SK-N-SH treated with all-trans-retinoic acid at 6 μM for 48 hours (cell line): ENCODE measurements at regions not wholly inside any gene's neighbourhood (a gene's known extent, or its start where the extent isn't known, plus 50 kb on each side); places are given as distances from the start of the nearest gene placed in this dataset.

ENCODE experiments used
- ATAC-seq: fragments of 200-7000 bp; cut with Tn5 transposase; 3 replicates; pipeline ENCODE4 v1.9.1; 2020; ENCODE audit warnings: mild to moderate bottlenecking, moderate library complexity
- BACH2 ChIP-seq: fragments of 250-450 bp; sonication (Bioruptor Pico); IDR thresholded peaks from 2 replicates; pipeline ENCODE4 v1.9.0; 2021; ENCODE audit warnings: mild to moderate bottlenecking, borderline replicate concordance
- CSDC2 ChIP-seq: fragments of 250-450 bp; sonication (Bioruptor Pico); IDR thresholded peaks from 2 replicates; pipeline ENCODE4 v1.5.0; 2020; ENCODE audit warnings: mild to moderate bottlenecking, moderate library complexity
- ISL1 ChIP-seq: fragments of 250-450 bp; sonication (Bioruptor Pico); IDR thresholded peaks from 2 replicates; pipeline ENCODE4 v2.1.2; 2022; ENCODE audit warnings: mild to moderate bottlenecking, moderate library complexity
- OSR1 ChIP-seq: fragments of 250-450 bp; sonication (Bioruptor Pico); IDR thresholded peaks from 2 replicates; pipeline ENCODE4 v1.8.0; 2022; ENCODE audit warnings: moderate library complexity, mild to moderate bottlenecking, inconsistent platforms
- PATZ1 ChIP-seq: fragments of 250-450 bp; sonication (Bioruptor Pico); IDR thresholded peaks from 2 replicates; pipeline ENCODE4 v1.8.0; 2020; ENCODE audit warnings: mild to moderate bottlenecking, moderate library complexity, borderline replicate concordance
- POU6F1 ChIP-seq: fragments of 250-450 bp; sonication (Bioruptor Pico); IDR thresholded peaks from 2 replicates; pipeline ENCODE4 v1.8.0; 2021; ENCODE audit warnings: low read depth, mild to moderate bottlenecking, moderate library complexity, borderline replicate concordance
- PPARA ChIP-seq: fragments of 250-450 bp; sonication (Bioruptor Pico); IDR thresholded peaks from 2 replicates; pipeline ENCODE4 v1.5.0; 2020; ENCODE audit warnings: mild to moderate bottlenecking, borderline replicate concordance
- SNAI2 ChIP-seq: fragments of 250-450 bp; sonication (Bioruptor Pico); IDR thresholded peaks from 2 replicates; pipeline ENCODE4 v1.5.0; 2020; ENCODE audit warnings: mild to moderate bottlenecking, moderate library complexity
- TOX ChIP-seq: fragments of 250-450 bp; sonication (Bioruptor Pico); IDR thresholded peaks from 2 replicates; pipeline ENCODE4 v1.8.0; 2021; ENCODE audit warnings: mild to moderate bottlenecking, moderate library complexity, borderline replicate concordance
- ZFP3 ChIP-seq: fragments of 250-450 bp; sonication (Bioruptor Pico); IDR thresholded peaks from 2 replicates; pipeline ENCODE4 v1.5.0; 2020; ENCODE audit warnings: mild to moderate bottlenecking, moderate library complexity
- ZNF70 ChIP-seq: fragments of 450-650 bp; formaldehyde crosslinking; IDR thresholded peaks from 2 replicates; pipeline ENCODE4 v1.5.0; 2020; ENCODE audit warnings: mild to moderate bottlenecking, moderate library complexity
- TF ChIP-seq, protein P1 (sequence below): fragments of 250-450 bp; sonication (Bioruptor Pico); IDR thresholded peaks from 2 replicates; pipeline ENCODE4 v1.5.1; 2020; ENCODE audit warnings: low read depth, mild to moderate bottlenecking, moderate library complexity
- TF ChIP-seq, protein P2 (sequence below): fragments of 250-450 bp; sonication (Bioruptor Pico); IDR thresholded peaks from 2 replicates; pipeline ENCODE4 v1.5.0; 2020; ENCODE audit warnings: mild to moderate bottlenecking, moderate library complexity

- TF ChIP-seq PATZ1 (CRISPR knock-in tag) (no peak), PPARA (CRISPR knock-in tag) (no peak), ZNF70 (CRISPR knock-in tag) (no peak), ISL1 (CRISPR knock-in tag) (no peak), OSR1 (no peak)
Measured at GRCh38 chr5:103473725-103474124, 88.9 kb downstream of the NUDT12 start (continued).

DNA sequence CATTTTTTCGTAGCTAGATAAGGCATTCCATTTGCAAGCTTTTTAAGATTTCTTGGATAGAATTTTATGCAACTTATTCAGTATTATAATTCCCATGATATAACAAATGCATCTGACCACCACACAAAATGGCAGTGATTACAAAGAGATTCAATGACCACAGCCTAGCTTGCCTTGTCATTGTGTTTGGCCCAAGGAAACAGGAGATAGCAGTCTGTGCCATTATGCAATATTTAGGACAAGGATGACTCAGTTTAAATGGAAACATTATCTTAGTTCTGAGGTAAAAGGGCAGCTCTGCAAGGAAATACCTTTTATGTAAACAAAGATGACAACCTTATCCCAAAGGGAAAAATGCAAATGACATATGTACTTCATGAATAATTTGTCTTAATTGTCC lies 89.8 kb downstream of the NUDT12 start:
- TF ChIP-seq OSR1: no peak
- TF ChIP-seq POU6F1 (CRISPR knock-in tag): no peak
- TF ChIP-seq SNAI2 (CRISPR knock-in tag): no peak
- TF ChIP-seq TOX: 0 out of 2 replicates have a peak, but pooled peaks have one; percentile 4
- TF ChIP-seq, protein P1, sequence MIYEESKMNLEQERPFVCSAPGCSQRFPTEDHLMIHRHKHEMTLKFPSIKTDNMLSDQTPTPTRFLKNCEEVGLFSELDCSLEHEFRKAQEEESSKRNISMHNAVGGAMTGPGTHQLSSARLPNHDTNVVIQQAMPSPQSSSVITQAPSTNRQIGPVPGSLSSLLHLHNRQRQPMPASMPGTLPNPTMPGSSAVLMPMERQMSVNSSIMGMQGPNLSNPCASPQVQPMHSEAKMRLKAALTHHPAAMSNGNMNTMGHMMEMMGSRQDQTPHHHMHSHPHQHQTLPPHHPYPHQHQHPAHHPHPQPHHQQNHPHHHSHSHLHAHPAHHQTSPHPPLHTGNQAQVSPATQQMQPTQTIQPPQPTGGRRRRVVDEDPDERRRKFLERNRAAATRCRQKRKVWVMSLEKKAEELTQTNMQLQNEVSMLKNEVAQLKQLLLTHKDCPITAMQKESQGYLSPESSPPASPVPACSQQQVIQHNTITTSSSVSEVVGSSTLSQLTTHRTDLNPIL (CRISPR knock-in tag): no peak
- no peak for TF ChIP-seq ZFP3 (CRISPR knock-in tag)
- peak; percentile 28; the same call in 1 of the 2 replicates for TF ChIP-seq ISL1 (CRISPR knock-in tag)
- no peak for TF ChIP-seq ZNF70 (CRISPR knock-in tag)

DNA sequence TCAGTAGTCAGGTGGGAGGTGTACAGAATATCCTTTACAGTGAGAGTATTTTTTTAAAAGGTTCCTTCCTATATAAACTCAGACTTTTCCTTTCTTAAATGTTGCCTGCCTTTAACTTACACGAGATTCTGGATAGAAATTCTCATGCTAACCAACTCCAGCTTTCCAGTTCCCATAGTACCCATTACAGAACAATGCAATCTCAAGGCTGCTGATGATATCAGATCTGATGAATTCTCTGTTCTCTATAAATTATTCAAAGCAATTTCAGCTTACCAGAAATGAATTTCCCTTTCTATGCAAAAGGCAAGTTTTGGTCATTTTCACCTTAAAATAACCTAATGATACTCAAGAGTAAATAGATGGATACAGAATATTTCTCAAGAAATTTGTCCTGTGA lies 90.3 kb downstream of the NUDT12 start:
- TF ChIP-seq, protein P2, sequence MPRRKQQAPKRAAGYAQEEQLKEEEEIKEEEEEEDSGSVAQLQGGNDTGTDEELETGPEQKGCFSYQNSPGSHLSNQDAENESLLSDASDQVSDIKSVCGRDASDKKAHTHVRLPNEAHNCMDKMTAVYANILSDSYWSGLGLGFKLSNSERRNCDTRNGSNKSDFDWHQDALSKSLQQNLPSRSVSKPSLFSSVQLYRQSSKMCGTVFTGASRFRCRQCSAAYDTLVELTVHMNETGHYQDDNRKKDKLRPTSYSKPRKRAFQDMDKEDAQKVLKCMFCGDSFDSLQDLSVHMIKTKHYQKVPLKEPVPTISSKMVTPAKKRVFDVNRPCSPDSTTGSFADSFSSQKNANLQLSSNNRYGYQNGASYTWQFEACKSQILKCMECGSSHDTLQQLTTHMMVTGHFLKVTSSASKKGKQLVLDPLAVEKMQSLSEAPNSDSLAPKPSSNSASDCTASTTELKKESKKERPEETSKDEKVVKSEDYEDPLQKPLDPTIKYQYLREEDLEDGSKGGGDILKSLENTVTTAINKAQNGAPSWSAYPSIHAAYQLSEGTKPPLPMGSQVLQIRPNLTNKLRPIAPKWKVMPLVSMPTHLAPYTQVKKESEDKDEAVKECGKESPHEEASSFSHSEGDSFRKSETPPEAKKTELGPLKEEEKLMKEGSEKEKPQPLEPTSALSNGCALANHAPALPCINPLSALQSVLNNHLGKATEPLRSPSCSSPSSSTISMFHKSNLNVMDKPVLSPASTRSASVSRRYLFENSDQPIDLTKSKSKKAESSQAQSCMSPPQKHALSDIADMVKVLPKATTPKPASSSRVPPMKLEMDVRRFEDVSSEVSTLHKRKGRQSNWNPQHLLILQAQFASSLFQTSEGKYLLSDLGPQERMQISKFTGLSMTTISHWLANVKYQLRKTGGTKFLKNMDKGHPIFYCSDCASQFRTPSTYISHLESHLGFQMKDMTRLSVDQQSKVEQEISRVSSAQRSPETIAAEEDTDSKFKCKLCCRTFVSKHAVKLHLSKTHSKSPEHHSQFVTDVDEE: no peak
- TF ChIP-seq PATZ1 (CRISPR knock-in tag): no peak
- no peak for TF ChIP-seq ZFP3 (CRISPR knock-in tag)
- no peak for TF ChIP-seq OSR1
- no peak for TF ChIP-seq BACH2 (CRISPR knock-in tag)
- no peak for TF ChIP-seq SNAI2 (CRISPR knock-in tag)
- ATAC-seq: peak; percentile 49; the same call in 2 of the 3 replicates

More for the DNA sequence above, 89.8 kb downstream of the NUDT12 start:
- peak; percentile 31 for ATAC-seq

- no peak for ATAC-seq
- TF ChIP-seq CSDC2 (CRISPR knock-in tag) (no peak), POU6F1 (CRISPR knock-in tag) (no peak), PPARA (CRISPR knock-in tag) (no peak), PATZ1 (CRISPR knock-in tag) (no peak), ZFP3 (CRISPR knock-in tag) (no peak), ISL1 (CRISPR knock-in tag) (no peak)
Measured at GRCh38 chr5:103469288-103470040, 93.1 kb downstream of the NUDT12 start.
